ENCODE measurements at regions not wholly inside any gene's neighbourhood (a gene's known extent, or its start where the extent isn't known, plus 50 kb on each side); places are given as distances from the start of the nearest gene placed in this dataset.

- intact Hi-C loops (cut with micrococcal nuclease; ENCODE audit: unreplicated experiment) = no loop called here
- WGBS (ENCODE audit: low lambda C conversion rate) = 10% methylated on average over 4 of the region's 4 CpGs
- Histone ChIP-seq H3K4me1 (ENCODE audit: insufficient read depth, low read length) (no peaks in the 10 kb centered on the region), H3K4me3 (replicated peaks in 1 of 3; ENCODE audit: insufficient read depth in 1 of 3, low read depth in 2 of 3, low read length in 3 of 3) (no peak overlapping the region), H3K36me3 (replicated peaks in 1 of 2; ENCODE audit: control insufficient read depth in 1 of 2, insufficient read depth in 2 of 2, low read length in 2 of 2) (no peaks in the 10 kb centered on the region), H3K9me3 (ENCODE audit: low read length) (peaks cover 8% of the 10 kb centered on the region), H3K9ac (ENCODE audit: insufficient read depth, low read depth, low read length) (no peak overlapping the region), H4K20me1 (ENCODE audit: insufficient read depth, low read length) (no peaks in the 10 kb centered on the region), H3K27ac (ENCODE audit: extremely low read length, insufficient read depth, low read length) (no peak overlapping the region), H3K27me3 (ENCODE audit: control insufficient read depth in 1 of 2, insufficient read depth in 2 of 2, low read length in 2 of 2) (no peaks in the 10 kb centered on the region), H3K4me2 (ENCODE audit: low read depth, low read length) (no peak overlapping the region), H2AFZ (ENCODE audit: low read length) (no peak overlapping the region), H3K79me2 (ENCODE audit: insufficient read depth, low read length) (no peaks in the 10 kb centered on the region)
- ChIA-PET POLR2A (no interaction called here), CTCF (ENCODE audit: low intra/inter-chr PET ratio, low total read pairs) (no interaction called here)
- no peak for DNase-seq (ENCODE audit: low spot score)
- no TSS peak for BruUV-seq (replicated peaks)
- in situ Hi-C loops (cut with HindIII; ENCODE audit: extremely low pct_ligation_motif_present, low pct_unique_long_range_greater_than_20kb) = no loop called here
- no peak for ATAC-seq
- TF ChIP-seq MIXL1 (CRISPR knock-in tag; IDR thresholded peaks at IDR 0.05) (no peak), PCBP2 (optimal IDR thresholded peaks at IDR 0.05; ENCODE audit: low read depth, low read length, poor library complexity, severe bottlenecking) (no peak), LCORL (IDR thresholded peaks at IDR 0.05) (no peak), LCORL (CRISPR knock-in tag; IDR thresholded peaks at IDR 0.05) (no peak), WIZ (CRISPR knock-in tag; IDR thresholded peaks at IDR 0.05) (no peak), TARDBP (CRISPR knock-in tag; IDR thresholded peaks at IDR 0.05) (no peak), ZNF556 (CRISPR knock-in tag; IDR thresholded peaks at IDR 0.05; ENCODE audit: borderline replicate concordance) (no peak), GABPB1 (CRISPR knock-in tag; IDR thresholded peaks at IDR 0.05) (no peak), CTCF (CRISPR knock-in tag; IDR thresholded peaks at IDR 0.05) (no peak), ZNF318 (CRISPR knock-in tag; IDR thresholded peaks at IDR 0.05) (no peak), ZNF773 (CRISPR knock-in tag; IDR thresholded peaks at IDR 0.05; ENCODE audit: borderline replicate concordance) (no peak), NCOA2 (CRISPR knock-in tag; IDR thresholded peaks at IDR 0.05) (no peak), RNF2 (conservative IDR thresholded peaks at IDR 0.05; ENCODE audit: low read depth) (no peak), FOXO4 (CRISPR knock-in tag; conservative IDR thresholded peaks at IDR 0.05) (no peak)
- FAIRE-seq = no peak
These were observed 131.9 kb upstream of the NR3C2 start for GRCh38 chr4:148574066-148574465.

Measured in HepG2 (cell line).